H1 (cell line): ENCODE measurements at regions not wholly inside any gene's neighbourhood (a gene's known extent, or its start where the extent isn't known, plus 50 kb on each side); places are given as distances from the start of the nearest gene placed in this dataset.

ENCODE experiments used
- ASH2L ChIP-seq: fragments of 200-600, 300-600 bp; sonication (generic); IDR thresholded peaks from one replicate; pipeline ENCODE4 v1.7.1; 2017; ENCODE audit warnings: low read length
- CHD7 ChIP-seq: fragments of 300-600 bp; sonication (generic); IDR thresholded peaks from 2 replicates; pipeline ENCODE4 v1.7.1; 2012; ENCODE audit warnings: low read length, moderate library complexity, mild to moderate bottlenecking, inconsistent platforms; ENCODE audit not compliant: insufficient replicate concordance
- E2F6 ChIP-seq: IDR thresholded peaks from 2 replicates; pipeline ENCODE4 v1.6.1; 2012; ENCODE audit warnings: inconsistent platforms
- EGR1 ChIP-seq: IDR thresholded peaks from 2 replicates; pipeline ENCODE4 v1.6.1; 2011; ENCODE audit warnings: low read depth, low read length, borderline replicate concordance
- GTF2F1 ChIP-seq: IDR thresholded peaks from 2 replicates; pipeline ENCODE4 v1.6.1; 2012; ENCODE audit warnings: low read depth, low read length, improper control_type of control experiment, borderline replicate concordance
- JUND ChIP-seq: IDR thresholded peaks from 2 replicates; pipeline ENCODE4 v1.6.1; 2011; ENCODE audit warnings: mild to moderate bottlenecking, improper control_type of control experiment, low read length
- KDM5A ChIP-seq: fragments of 200-600 bp; IDR thresholded peaks from 2 replicates; pipeline ENCODE4 v1.7.1; 2012; ENCODE audit warnings: mild to moderate bottlenecking, low read length, inconsistent platforms, mixed read lengths
- SRF ChIP-seq: IDR thresholded peaks from 2 replicates; pipeline ENCODE4 v1.6.1; 2011; ENCODE audit warnings: mild to moderate bottlenecking, low read depth, low read length, moderate library complexity
- TF ChIP-seq, protein P1 (sequence below): IDR thresholded peaks from 2 replicates; pipeline ENCODE4 v1.6.1; 2012; ENCODE audit warnings: low read length, inconsistent platforms

GRCh38 chr14:80388980-80389711 is 177.8 kb upstream of the DIO2 start (continued):
- TF ChIP-seq CHD7 = no peak
- TF ChIP-seq ASH2L = no peak
- no peak for TF ChIP-seq SRF
- no peak for TF ChIP-seq JUND
- TF ChIP-seq EGR1 = no peak
- TF ChIP-seq GTF2F1 = no peak
- TF ChIP-seq, protein P1, sequence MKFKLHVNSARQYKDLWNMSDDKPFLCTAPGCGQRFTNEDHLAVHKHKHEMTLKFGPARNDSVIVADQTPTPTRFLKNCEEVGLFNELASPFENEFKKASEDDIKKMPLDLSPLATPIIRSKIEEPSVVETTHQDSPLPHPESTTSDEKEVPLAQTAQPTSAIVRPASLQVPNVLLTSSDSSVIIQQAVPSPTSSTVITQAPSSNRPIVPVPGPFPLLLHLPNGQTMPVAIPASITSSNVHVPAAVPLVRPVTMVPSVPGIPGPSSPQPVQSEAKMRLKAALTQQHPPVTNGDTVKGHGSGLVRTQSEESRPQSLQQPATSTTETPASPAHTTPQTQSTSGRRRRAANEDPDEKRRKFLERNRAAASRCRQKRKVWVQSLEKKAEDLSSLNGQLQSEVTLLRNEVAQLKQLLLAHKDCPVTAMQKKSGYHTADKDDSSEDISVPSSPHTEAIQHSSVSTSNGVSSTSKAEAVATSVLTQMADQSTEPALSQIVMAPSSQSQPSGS = no peak
- no peak for TF ChIP-seq E2F6
- TF ChIP-seq KDM5A = no peak
- TF ChIP-seq, all 59 proteins: peak for 0
